GM23338 (cell line): ENCODE measurements at regions not wholly inside any gene's neighbourhood (a gene's known extent, or its start where the extent isn't known, plus 50 kb on each side); places are given as distances from the start of the nearest gene placed in this dataset.

Source experiments
- ATAC-seq: fragments of 200-7000 bp; cut with Tn5 transposase; 3 replicates; pipeline ENCODE4 v1.9.1; 2020
- DNase-seq: peaks from one replicate; pipeline ENCODE4 v3.0.0-alpha.2; 2015; ENCODE audit warnings: low spot score
- H2AFZ ChIP-seq: fragments of 200-600 bp; sonication (generic); 2 replicates; pipeline ENCODE4 v1.8.0; 2016; ENCODE audit warnings: antibody characterized with exemption, mild to moderate bottlenecking, moderate library complexity
- H3F3A ChIP-seq: fragments of 200-600 bp; sonication (generic); replicated peaks from 2 replicates; pipeline ENCODE4 v1.8.0; 2017; ENCODE audit warnings: antibody characterized with exemption, mixed run types, low read depth
- H3K27ac ChIP-seq: fragments of 200-600 bp; sonication (generic); 2 replicates; pipeline ENCODE4 v1.6.1; 2016; ENCODE audit warnings: low read depth
- H3K27me3 ChIP-seq: fragments of 200-600 bp; sonication (generic); 2 replicates; pipeline ENCODE4 v1.8.0; 2016; ENCODE audit warnings: mild to moderate bottlenecking, mixed run types, moderate library complexity; ENCODE audit not compliant: insufficient read depth
- H3K36me3 ChIP-seq: fragments of 200-600 bp; sonication (generic); 2 replicates; pipeline ENCODE4 v1.8.0; 2016; ENCODE audit warnings: mild to moderate bottlenecking; ENCODE audit not compliant: insufficient read depth
- H3K4me1 ChIP-seq: fragments of 200-600 bp; sonication (generic); 2 replicates; pipeline ENCODE4 v1.8.0; 2016; ENCODE audit warnings: mild to moderate bottlenecking, moderate library complexity; ENCODE audit not compliant: insufficient read depth
- H3K4me2 ChIP-seq: fragments of 200-600 bp; sonication (generic); 2 replicates; pipeline ENCODE4 v1.7.1; 2017; ENCODE audit warnings: mixed run types
- H3K4me3 ChIP-seq: fragments of 200-600 bp; sonication (generic); 2 replicates; pipeline ENCODE4 v1.6.1; 2016; ENCODE audit warnings: mixed run types
- H3K79me2 ChIP-seq: fragments of 200-600 bp; sonication (generic); replicated peaks from 2 replicates; pipeline ENCODE4 v1.8.0; 2017; ENCODE audit warnings: mild to moderate bottlenecking; ENCODE audit not compliant: insufficient read depth
- H3K9me2 ChIP-seq: fragments of 200-600 bp; sonication (generic); 2 replicates; pipeline ENCODE4 v1.8.0; 2017; ENCODE audit not compliant: insufficient read depth
- H4K20me1 ChIP-seq: fragments of 200-600 bp; sonication (generic); replicated peaks from 2 replicates; pipeline ENCODE4 v1.8.0; 2017; ENCODE audit warnings: mild to moderate bottlenecking; ENCODE audit not compliant: insufficient read depth
- H3K27ac Mint-ChIP-seq: 2 replicates; pipeline ENCODE4 v1.8.0; 2020; ENCODE audit warnings: inconsistent platforms, mild to moderate bottlenecking, moderate library complexity, mixed read lengths
- H3K27me3 Mint-ChIP-seq: 3 replicates; pipeline ENCODE4 v1.8.0; 2022; ENCODE audit warnings: low read depth, mild to moderate bottlenecking, moderate library complexity, mixed read lengths, inconsistent platforms; ENCODE audit not compliant: insufficient read depth, poor library complexity
- H3K36me3 Mint-ChIP-seq: 3 replicates; pipeline ENCODE4 v1.8.0; 2021; ENCODE audit warnings: low read depth, mild to moderate bottlenecking, inconsistent platforms, moderate library complexity, mixed read lengths
- H3K4me1 Mint-ChIP-seq: 3 replicates; pipeline ENCODE4 v1.8.0; 2020; ENCODE audit warnings: mild to moderate bottlenecking, inconsistent platforms, mixed read lengths
- H3K4me3 Mint-ChIP-seq: 3 replicates; pipeline ENCODE4 v1.8.0; 2021; ENCODE audit warnings: moderate library complexity, mild to moderate bottlenecking, inconsistent platforms, mixed read lengths
- H3K9me3 Mint-ChIP-seq: 3 replicates; pipeline ENCODE4 v1.8.0; 2020; ENCODE audit warnings: moderate library complexity, mild to moderate bottlenecking, inconsistent platforms, mixed read lengths
- CREB1 ChIP-seq: fragments of 250-450 bp; sonication (Bioruptor Pico); IDR thresholded peaks from 2 replicates; pipeline ENCODE4 v1.5.0; 2020; ENCODE audit warnings: low read depth, mild to moderate bottlenecking, moderate library complexity
- STAT1 ChIP-seq: IDR thresholded peaks from one replicate; pipeline ENCODE4 v1.6.1; 2016; ENCODE audit warnings: antibody characterized with exemption; ENCODE audit not compliant: unreplicated experiment
- TF ChIP-seq, protein P1 (sequence below): fragments of 250-450 bp; sonication (Bioruptor Pico); IDR thresholded peaks from 2 replicates; pipeline ENCODE4 v1.5.0; 2020; ENCODE audit warnings: mild to moderate bottlenecking, moderate library complexity

GRCh38 chr15:57861815-57862586 lies 155.5 kb downstream of the POLR2M start (continued):
- TF ChIP-seq, protein P1, sequence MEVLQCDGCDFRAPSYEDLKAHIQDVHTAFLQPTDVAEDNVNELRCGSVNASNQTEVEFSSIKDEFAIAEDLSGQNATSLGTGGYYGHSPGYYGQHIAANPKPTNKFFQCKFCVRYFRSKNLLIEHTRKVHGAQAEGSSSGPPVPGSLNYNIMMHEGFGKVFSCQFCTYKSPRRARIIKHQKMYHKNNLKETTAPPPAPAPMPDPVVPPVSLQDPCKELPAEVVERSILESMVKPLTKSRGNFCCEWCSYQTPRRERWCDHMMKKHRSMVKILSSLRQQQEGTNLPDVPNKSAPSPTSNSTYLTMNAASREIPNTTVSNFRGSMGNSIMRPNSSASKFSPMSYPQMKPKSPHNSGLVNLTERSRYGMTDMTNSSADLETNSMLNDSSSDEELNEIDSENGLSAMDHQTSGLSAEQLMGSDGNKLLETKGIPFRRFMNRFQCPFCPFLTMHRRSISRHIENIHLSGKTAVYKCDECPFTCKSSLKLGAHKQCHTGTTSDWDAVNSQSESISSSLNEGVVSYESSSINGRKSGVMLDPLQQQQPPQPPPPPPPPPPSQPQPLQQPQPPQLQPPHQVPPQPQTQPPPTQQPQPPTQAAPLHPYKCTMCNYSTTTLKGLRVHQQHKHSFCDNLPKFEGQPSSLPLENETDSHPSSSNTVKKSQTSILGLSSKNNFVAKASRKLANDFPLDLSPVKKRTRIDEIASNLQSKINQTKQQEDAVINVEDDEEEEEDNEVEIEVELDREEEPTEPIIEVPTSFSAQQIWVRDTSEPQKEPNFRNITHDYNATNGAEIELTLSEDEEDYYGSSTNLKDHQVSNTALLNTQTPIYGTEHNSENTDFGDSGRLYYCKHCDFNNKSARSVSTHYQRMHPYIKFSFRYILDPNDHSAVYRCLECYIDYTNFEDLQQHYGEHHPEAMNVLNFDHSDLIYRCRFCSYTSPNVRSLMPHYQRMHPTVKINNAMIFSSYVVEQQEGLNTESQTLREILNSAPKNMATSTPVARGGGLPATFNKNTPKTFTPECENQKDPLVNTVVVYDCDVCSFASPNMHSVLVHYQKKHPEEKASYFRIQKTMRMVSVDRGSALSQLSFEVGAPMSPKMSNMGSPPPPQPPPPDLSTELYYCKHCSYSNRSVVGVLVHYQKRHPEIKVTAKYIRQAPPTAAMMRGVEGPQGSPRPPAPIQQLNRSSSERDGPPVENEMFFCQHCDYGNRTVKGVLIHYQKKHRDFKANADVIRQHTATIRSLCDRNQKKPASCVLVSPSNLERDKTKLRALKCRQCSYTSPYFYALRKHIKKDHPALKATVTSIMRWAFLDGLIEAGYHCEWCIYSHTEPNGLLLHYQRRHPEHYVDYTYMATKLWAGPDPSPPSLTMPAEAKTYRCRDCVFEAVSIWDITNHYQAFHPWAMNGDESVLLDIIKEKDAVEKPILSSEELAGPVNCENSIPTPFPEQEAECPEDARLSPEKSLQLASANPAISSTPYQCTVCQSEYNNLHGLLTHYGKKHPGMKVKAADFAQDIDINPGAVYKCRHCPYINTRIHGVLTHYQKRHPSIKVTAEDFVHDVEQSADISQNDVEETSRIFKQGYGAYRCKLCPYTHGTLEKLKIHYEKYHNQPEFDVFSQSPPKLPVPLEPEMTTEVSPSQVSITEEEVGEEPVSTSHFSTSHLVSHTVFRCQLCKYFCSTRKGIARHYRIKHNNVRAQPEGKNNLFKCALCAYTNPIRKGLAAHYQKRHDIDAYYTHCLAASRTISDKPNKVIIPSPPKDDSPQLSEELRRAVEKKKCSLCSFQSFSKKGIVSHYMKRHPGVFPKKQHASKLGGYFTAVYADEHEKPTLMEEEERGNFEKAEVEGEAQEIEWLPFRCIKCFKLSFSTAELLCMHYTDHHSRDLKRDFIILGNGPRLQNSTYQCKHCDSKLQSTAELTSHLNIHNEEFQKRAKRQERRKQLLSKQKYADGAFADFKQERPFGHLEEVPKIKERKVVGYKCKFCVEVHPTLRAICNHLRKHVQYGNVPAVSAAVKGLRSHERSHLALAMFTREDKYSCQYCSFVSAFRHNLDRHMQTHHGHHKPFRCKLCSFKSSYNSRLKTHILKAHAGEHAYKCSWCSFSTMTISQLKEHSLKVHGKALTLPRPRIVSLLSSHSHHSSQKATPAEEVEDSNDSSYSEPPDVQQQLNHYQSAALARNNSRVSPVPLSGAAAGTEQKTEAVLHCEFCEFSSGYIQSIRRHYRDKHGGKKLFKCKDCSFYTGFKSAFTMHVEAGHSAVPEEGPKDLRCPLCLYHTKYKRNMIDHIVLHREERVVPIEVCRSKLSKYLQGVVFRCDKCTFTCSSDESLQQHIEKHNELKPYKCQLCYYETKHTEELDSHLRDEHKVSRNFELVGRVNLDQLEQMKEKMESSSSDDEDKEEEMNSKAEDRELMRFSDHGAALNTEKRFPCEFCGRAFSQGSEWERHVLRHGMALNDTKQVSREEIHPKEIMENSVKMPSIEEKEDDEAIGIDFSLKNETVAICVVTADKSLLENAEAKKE (CRISPR knock-in tag), result no peak
- TF ChIP-seq STAT1, result no peak

DNA sequence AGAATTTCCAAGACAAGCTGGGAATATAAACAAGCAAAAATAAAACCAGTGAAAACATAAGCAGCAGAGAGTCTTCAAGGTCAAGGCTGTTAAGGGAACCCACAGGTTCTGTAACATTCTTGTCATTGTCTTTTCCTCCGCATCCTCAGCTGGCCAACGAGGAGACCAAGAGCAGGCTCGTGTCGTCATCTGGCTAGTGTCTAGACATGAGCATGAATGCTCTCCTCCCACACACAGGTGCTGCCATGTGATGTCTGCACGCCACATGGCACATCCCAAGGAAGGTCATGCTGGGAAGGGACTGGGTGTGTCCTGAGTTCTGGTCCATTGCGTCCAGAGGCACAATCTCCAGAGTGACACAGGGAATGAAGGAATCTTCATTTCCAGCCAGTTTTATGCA lies 156.2 kb downstream of the POLR2M start:
- H4K20me1 ChIP-seq, result no peaks in the 10 kb centered on the region
- H3K4me3 ChIP-seq, result no peak overlapping the region
- no peaks in the 10 kb centered on the region for H3K27me3 ChIP-seq
- Mint-ChIP-seq H3K9me3 (no peaks in the 10 kb centered on the region; the same call in 2 of the 3 replicates), H3K4me1 (no peaks in the 10 kb centered on the region), H3K27ac (no peak overlapping the region), H3K36me3 (no peaks in the 10 kb centered on the region), H3K4me3 (no peak overlapping the region), H3K27me3 (peaks cover 5% of the 10 kb centered on the region)
- H3K36me3 ChIP-seq, result no peaks in the 10 kb centered on the region
- H3F3A ChIP-seq, result no peaks in the 10 kb centered on the region
- H3K4me2 ChIP-seq, result no peak overlapping the region
- 0 out of 2 replicates have a peak, but pooled peaks cover 2% of the 10 kb centered on the region for H3K9me2 ChIP-seq
- H3K4me1 ChIP-seq, result no peaks in the 10 kb centered on the region
- no peaks in the 10 kb centered on the region for H3K79me2 ChIP-seq
- no peak for TF ChIP-seq CREB1
- TF ChIP-seq STAT1, result no peak
- no peak overlapping the region for H2AFZ ChIP-seq
- H3K27ac ChIP-seq, result no peak overlapping the region
- no peak for ATAC-seq
- no peak for DNase-seq

GRCh38 chr15:57865294-57865693 lies 158.8 kb downstream of the POLR2M start:
- H3K4me2 ChIP-seq, result no peak overlapping the region
- no peak overlapping the region for H2AFZ ChIP-seq
- ATAC-seq, result peak; percentile 91
- no peaks in the 10 kb centered on the region for H4K20me1 ChIP-seq
- H3K4me3 Mint-ChIP-seq, result no peak overlapping the region
- peaks cover 5% of the 10 kb centered on the region for H3K27me3 Mint-ChIP-seq
- no peak overlapping the region for H3K27ac ChIP-seq
- H3K27ac Mint-ChIP-seq, result no peak overlapping the region
- DNase-seq, result peak; percentile 68
- H3K4me1 Mint-ChIP-seq, result no peaks in the 10 kb centered on the region
- H3K36me3 Mint-ChIP-seq, result no peaks in the 10 kb centered on the region
- no peaks in the 10 kb centered on the region for H3K36me3 ChIP-seq
- no peaks in the 10 kb centered on the region for H3F3A ChIP-seq
- H3K4me1 ChIP-seq, result no peaks in the 10 kb centered on the region
- no peak overlapping the region for H3K4me3 ChIP-seq
- no peaks in the 10 kb centered on the region; the same call in 2 of the 3 replicates for H3K9me3 Mint-ChIP-seq
- 0 out of 2 replicates have a peak, but pooled peaks cover 4% of the 10 kb centered on the region for H3K9me2 ChIP-seq
- no peaks in the 10 kb centered on the region for H3K79me2 ChIP-seq
- no peaks in the 10 kb centered on the region for H3K27me3 ChIP-seq
- TF ChIP-seq, protein P1 (CRISPR knock-in tag), result no peak
